Fibroblast of mammary gland (primary cell): ENCODE measurements at regions not wholly inside any gene's neighbourhood (a gene's known extent, or its start where the extent isn't known, plus 50 kb on each side); places are given as distances from the start of the nearest gene placed in this dataset.

Source experiments
- DNase-seq: peaks from one replicate; pipeline ENCODE4 v3.0.0-alpha.2; 2010; ENCODE audit warnings: low read depth
- H3K4me3 ChIP-seq: 2 replicates; pipeline ENCODE4 v1.5.1; 2011; ENCODE audit warnings: low read depth, mild to moderate bottlenecking, low read length, moderate library complexity; ENCODE audit not compliant: control insufficient read depth
- CTCF ChIP-seq: conservative IDR thresholded peaks from 2 replicates; pipeline ENCODE4 v1.5.1; 2011; ENCODE audit warnings: low read depth, low read length, inconsistent platforms; ENCODE audit not compliant: control insufficient read depth, insufficient read depth

- DNase-seq = no peak
- no peak for TF ChIP-seq CTCF
- H3K4me3 ChIP-seq = no peak overlapping the region
Observed at GRCh38 chr13:67806796-67807195, 576.7 kb upstream of the PCDH9 start.

- TF ChIP-seq CTCF = no peak
- DNase-seq = no peak
Observed at GRCh38 chr13:67803118-67803517, 573.0 kb upstream of the PCDH9 start.

GRCh38 chr13:67792151-67792676 is 562.1 kb upstream of the PCDH9 start:
- no peak for TF ChIP-seq CTCF
- H3K4me3 ChIP-seq = no peak overlapping the region
- DNase-seq = no peak

More at GRCh38 chr13:67803118-67803517, 573.0 kb upstream of the PCDH9 start:
- no peak overlapping the region for H3K4me3 ChIP-seq

- no peak for TF ChIP-seq CTCF
- H3K4me3 ChIP-seq = no peak overlapping the region
- DNase-seq = no peak
Observed at GRCh38 chr13:67791047-67791446, 560.9 kb upstream of the PCDH9 start.

GRCh38 chr13:67776151-67776550 is 546.0 kb upstream of the PCDH9 start:
- no peak for DNase-seq
- no peak overlapping the region for H3K4me3 ChIP-seq
- TF ChIP-seq CTCF = no peak

- no peak for TF ChIP-seq CTCF
- DNase-seq = no peak
- H3K4me3 ChIP-seq = no peak overlapping the region
Observed at GRCh38 chr13:67775359-67775758, 545.2 kb upstream of the PCDH9 start.
